ENCODE measurements at regions not wholly inside any gene's neighbourhood (a gene's known extent, or its start where the extent isn't known, plus 50 kb on each side); places are given as distances from the start of the nearest gene placed in this dataset.
A peak's percentile ranks its signal among the peaks of the same experiment; 100 is the strongest.

DNA sequence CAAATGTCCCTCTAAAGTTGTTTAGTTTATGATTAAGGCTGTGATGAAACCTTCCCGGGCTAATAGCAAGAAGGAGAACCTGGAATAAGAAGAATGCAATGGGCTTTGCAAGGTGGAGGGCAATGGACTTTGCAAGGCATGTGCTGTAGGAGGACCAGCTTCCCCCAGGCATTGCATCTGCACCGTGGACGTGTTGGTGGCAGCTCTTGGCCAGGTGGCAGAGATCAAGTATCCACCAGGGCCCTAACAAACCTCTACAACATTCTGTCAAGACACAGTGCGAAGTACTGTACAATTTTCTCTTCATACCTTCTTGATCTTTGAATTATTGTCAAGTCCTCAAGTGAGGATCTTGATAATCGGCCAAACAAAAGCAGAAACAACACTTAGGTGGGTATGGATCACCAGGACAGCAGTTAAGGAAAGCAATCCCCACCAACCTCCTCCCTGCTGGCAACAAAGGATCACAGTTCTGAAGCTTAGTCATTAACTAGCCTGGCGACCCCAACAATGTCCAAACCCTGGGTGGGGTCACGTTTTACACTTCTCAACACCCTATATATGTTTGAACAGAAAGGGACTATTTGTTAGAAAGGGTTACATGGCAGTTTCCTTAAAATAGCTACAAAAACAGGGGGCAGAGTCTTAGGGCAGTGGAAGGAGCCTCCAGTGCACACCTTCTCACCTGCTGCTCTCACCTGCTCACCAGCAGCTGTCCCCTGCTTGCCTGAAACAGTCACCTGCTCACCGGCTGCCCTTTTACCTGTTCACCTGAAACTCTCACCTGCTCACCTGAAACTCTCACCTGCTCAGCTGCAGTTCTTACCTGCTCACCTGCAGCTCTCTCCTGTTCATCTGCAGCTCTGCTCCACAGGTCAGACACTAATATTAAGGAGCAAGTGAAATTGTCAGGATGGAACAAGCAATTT lies 137.9 kb upstream of the LIPC start:
- no peak overlapping the region for H3K4me3 ChIP-seq
- in situ Hi-C loops (cut with MboI; ENCODE audit: low pct_unique_long_range_greater_than_20kb in 2 of 9, low sequenced_read_pairs in 9 of 9, unreplicated experiment in 9 of 9) = no loop called here
- 34 to 100% (median 74%) methylated on average over 1 to 7 of the region's 8 CpGs; no CpG with 5 or more reads in 1 of the 10 experiments for whole genome bisulfite sequencing, 10 experiments
- peak overlapping the region in 1 of 2 donors; percentile 14 for H3K27ac ChIP-seq
- ATAC-seq (replicated peaks in 6 of 8) = no peak
- peaks cover 5 to 19% of the 10 kb centered on the region in 2 donors for H3K4me1 ChIP-seq (replicated peaks in 1 of 2)

DNA sequence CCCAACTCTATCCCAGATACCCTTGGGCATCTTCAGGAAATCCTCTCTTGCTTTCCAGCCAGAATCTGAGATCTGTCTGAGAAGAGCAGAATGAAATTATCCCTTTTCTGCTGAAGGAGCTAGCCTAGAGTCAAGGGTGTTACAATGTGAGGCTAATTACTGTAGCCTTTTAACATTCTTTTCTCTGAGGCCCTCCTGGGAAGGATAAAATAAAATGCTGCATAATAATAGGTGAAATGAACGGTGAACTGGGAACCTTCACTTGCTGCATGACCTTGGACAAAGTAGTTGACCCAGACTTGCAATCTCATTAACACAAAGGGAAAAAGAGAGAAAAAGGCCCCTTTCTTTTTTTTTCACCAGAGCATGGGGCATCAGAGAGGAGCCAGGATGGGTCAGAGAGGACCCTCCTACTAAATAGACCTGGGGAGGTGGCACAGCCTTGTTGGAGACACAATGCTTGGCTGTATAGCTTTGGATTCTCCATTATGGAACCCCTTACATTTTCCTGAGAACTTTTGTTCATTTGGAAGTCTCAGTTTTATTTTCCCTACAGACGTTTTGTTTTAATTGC lies 137.0 kb upstream of the LIPC start:
- in situ Hi-C loops (cut with MboI; ENCODE audit: low pct_unique_long_range_greater_than_20kb in 2 of 9, low sequenced_read_pairs in 9 of 9, unreplicated experiment in 9 of 9) = no loop called here

DNA sequence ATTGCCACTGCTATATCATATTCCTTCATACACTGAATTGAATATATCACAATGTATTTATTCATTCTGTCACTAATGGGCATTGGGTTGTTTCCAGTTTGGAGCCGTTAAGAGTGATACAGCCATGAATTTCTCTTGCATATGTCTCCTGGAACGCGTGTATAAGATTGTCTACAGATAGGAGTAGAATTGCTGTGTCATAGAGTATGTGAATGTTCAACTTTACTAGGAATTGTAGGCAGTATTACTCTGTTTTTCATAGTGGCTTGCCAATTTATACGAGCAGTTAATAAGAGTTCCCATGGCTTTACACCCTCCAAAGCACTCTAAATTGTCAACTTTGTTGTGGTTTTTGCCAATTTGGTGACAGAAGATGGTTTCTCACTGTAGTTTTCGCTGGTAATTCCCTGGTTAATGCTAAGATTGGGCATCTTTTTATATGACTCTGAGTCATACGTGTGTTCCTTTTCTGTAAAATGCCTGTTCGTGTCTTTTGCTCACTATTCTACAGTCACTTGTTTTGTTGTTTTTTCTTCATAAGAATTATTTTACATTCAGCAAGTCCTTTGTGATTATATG lies 136.1 kb upstream of the LIPC start:
- H3K27ac ChIP-seq = no peak overlapping the region
- no peak overlapping the region for H3K4me3 ChIP-seq
- peaks cover 5 to 19% of the 10 kb centered on the region in 2 donors for H3K4me1 ChIP-seq (replicated peaks in 1 of 2)
- no peak for ATAC-seq (replicated peaks in 6 of 8)
- 54 to 96% (median 76%) methylated on average over 2 to 7 of the region's 7 CpGs for WGBS, 10 experiments
- in situ Hi-C loops (cut with MboI; ENCODE audit: low pct_unique_long_range_greater_than_20kb in 2 of 9, low sequenced_read_pairs in 9 of 9, unreplicated experiment in 9 of 9) = no loop called here

More for the DNA sequence above, 137.0 kb upstream of the LIPC start:
- H3K4me1 ChIP-seq (replicated peaks in 1 of 2) = peaks cover 5 to 19% of the 10 kb centered on the region in 2 donors
- WGBS, 10 experiments = 0 to 57% (median 38%) methylated on average over 1 to 2 of the region's 2 CpGs
- H3K4me3 ChIP-seq = no peak overlapping the region
- H3K27ac ChIP-seq = peak overlapping the region in 1 of 2 donors; percentile 14
- ATAC-seq (replicated peaks in 6 of 8) = peak in 3 of 8 experiments; percentile 61 to 81 (median 79)

DNA sequence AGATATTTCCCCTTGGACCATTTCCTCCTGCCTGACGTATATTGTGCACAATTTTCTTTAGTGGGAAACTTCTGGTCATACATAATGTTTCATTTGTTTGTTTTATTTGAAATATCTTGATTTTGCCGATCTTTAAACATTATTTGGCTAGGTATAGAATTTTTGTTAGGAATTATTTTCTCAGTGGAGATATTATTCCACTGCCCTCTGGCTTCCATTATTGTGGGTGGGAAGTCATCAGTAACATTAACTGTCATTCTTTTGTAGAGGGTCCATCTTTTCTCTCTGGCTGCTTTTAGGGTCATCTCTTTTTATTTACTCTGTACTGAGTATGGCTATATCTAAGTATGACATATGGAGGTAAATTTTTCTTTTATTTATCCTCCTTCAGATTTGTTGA lies 135.5 kb upstream of the LIPC start:
- no peak for ATAC-seq (replicated peaks in 6 of 8)
- H3K4me3 ChIP-seq = no peak overlapping the region
- peaks cover 5 to 19% of the 10 kb centered on the region in 2 donors for H3K4me1 ChIP-seq (replicated peaks in 1 of 2)
- WGBS, 10 experiments = 3 to 100% (median 40%) methylated on average over 1 to 2 of the region's 2 CpGs
- in situ Hi-C loops (cut with MboI; ENCODE audit: low pct_unique_long_range_greater_than_20kb in 2 of 9, low sequenced_read_pairs in 9 of 9, unreplicated experiment in 9 of 9) = no loop called here
- no peak overlapping the region for H3K27ac ChIP-seq

DNA sequence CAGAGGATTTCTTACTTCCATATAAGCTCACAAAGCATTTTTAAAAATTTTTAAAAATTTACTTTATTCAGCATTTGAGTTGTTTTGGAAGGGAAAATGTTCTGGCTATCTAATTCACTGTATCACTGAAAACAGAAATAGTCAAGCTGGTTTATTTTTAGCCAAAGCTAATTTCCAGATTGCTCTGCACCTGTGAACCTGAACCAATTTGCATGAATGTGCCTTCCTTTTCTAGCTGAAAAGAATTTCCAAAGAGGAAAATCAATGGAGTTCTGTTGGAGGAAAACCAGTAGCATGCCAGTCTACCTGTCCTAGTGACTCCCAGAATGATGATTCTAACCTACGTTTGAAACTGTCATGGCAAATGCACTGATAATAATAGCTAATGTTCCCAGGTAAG lies 134.2 kb upstream of the LIPC start:
- ATAC-seq (replicated peaks in 6 of 8) = no peak
- H3K27ac ChIP-seq = no peak overlapping the region
- no peak overlapping the region for H3K4me3 ChIP-seq
- peaks cover 5 to 19% of the 10 kb centered on the region in 2 donors for H3K4me1 ChIP-seq (replicated peaks in 1 of 2)
- WGBS, 10 experiments = 75 to 100% (median 89%) methylated on average over 1 of the region's 1 CpG; no CpG with 5 or more reads in 2 of the 10 experiments
- in situ Hi-C loops (cut with MboI; ENCODE audit: low pct_unique_long_range_greater_than_20kb in 2 of 9, low sequenced_read_pairs in 9 of 9, unreplicated experiment in 9 of 9) = no loop called here

DNA sequence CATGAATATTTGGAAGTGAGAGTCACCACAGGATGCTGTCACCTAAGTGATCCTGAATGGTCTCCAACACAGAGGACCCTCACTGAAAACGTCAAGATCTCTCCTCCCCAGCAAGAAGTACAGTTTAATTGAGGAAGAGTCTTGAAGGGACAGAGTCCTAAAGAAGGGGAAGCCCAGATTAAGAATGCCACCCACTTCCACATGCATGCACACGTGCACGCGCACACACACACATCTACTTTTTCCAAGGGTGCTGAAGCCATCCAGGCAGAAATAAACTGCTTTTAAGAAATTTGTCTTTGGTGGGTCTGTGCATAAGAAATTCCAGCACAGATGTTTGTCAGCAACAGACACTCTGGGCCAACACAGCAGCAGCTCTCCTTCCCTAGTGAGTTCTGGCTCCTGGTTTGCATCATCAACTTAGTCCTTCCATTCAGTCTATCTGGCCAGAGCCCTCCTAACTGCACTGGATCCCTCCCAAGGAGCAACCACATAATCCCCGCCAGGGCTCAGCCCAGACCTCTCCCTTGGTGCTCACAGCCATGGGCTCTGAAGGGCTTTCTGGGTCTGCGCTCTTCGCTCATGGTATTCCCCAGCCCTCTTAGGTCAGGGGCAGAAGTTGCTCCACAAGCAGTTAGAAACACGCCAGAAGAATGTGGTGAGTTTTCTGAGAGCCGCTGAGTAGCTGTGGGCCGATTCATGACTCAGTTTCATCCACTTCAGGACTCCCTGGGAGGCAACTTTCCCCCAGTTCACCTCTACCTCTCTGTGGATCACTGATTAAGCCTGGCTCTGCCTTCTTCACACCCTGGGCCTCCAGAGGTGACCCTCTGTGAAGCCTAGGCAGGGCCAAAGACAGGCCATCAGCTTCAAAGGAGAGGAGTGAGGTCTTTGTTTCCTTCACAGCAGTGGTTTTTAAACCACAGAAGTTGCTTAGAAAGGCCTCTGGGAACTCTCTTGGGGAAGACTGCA lies 132.6 kb upstream of the LIPC start:
- peak in 1 of 8 experiments; percentile 67 for ATAC-seq (replicated peaks in 6 of 8)
- Histone ChIP-seq H3K4me1 (replicated peaks in 1 of 2) (peaks cover 4 to 15% of the 10 kb centered on the region in 2 donors), H3K27ac (no peak overlapping the region), H3K4me3 (no peak overlapping the region)
- in situ Hi-C loops (cut with MboI; ENCODE audit: low pct_unique_long_range_greater_than_20kb in 2 of 9, low sequenced_read_pairs in 9 of 9, unreplicated experiment in 9 of 9) = no loop called here
- WGBS, 10 experiments = 25 to 100% (median 70%) methylated on average over 1 to 9 of the region's 10 CpGs; no CpG with 5 or more reads in 2 of the 10 experiments

DNA sequence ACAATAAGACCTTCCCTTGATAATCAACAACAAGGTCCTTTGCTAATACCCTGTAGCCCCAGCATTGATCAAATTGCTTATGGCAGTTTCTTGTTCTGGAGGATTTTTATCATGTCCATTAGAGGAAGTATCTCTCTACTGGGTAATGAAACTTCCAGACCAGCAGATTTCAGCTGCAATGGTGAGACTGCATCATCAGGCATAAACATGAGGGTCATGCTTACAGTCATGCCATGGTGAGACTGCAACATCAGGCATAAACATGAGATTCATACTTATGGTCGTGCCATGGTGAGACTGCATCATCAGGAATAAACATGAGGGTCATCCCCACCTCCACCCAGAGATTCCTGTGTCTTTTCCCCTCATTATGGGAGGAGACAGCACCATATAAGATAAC lies 129.0 kb upstream of the LIPC start:
- no peak overlapping the region for H3K4me3 ChIP-seq
- H3K4me1 ChIP-seq (replicated peaks in 1 of 2) = peaks cover 5 to 17% of the 10 kb centered on the region in 2 donors
- 60 to 89% (median 70%) methylated on average over 1 of the region's 1 CpG; no CpG with 5 or more reads in 6 of the 10 experiments for WGBS, 10 experiments
- in situ Hi-C loops (cut with MboI; ENCODE audit: low pct_unique_long_range_greater_than_20kb in 2 of 9, low sequenced_read_pairs in 9 of 9, unreplicated experiment in 9 of 9) = no loop called here
- ATAC-seq (replicated peaks in 6 of 8) = no peak
- no peak overlapping the region for H3K27ac ChIP-seq

DNA sequence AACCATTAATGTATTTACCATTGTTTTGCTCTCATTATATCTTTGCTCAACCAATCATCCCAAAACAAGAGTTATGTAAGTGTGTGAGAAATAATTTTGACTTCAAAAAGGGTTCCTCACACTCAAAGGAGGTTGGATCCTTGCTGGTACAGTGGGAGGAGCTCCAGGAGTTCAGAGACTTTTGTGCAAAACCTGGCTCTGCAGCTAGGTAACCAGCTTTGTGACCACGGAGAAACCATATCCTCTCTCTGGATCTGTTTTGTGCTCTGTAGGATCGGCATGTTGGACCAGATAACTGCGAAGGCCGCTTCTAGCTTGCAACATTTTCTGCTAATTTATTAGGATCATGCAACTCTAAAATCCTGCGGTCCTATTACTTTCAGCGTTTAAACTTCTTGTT lies 128.6 kb upstream of the LIPC start:
- ATAC-seq (replicated peaks in 6 of 8) = no peak
- 67 to 97% (median 88%) methylated on average over 1 to 6 of the region's 6 CpGs for WGBS, 10 experiments

DNA sequence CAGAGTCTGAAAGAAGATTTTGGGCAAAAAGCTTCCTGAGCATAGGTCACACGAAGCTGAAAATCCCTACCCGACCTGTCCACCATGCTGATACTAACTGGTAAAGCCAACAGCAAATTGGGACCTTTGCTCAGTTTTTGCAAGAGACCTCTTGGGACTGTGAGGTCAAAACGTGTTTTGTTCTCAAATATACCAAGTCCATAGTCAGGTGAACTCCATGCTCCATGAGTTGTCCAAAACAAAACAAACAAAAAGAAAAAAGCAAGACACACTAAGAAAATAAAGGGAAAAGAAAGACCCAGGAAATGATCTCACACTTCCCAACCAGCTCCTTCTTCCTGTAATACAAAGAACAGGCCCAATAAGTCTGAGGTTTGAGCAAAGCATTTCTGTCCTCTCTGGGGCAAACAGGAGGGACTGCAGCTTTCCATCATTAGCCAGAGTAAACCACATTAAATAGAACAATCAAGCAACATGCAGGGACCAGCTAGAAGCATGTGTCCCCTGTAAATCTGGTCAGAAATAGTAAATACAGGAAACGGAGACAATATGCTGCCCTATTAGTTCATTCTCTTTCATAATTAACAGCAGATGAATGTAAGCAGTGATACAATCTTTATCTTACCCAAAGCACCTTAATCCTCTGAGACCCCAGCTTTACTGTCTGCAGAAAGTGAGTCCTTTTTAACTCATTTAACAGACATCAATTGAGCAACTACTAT lies 125.0 kb upstream of the LIPC start:
- peaks cover 5 to 17% of the 10 kb centered on the region in 2 donors for H3K4me1 ChIP-seq (replicated peaks in 1 of 2)
- WGBS, 10 experiments = 40 to 80% (median 74%) methylated on average over 1 to 4 of the region's 4 CpGs
- no peak overlapping the region for H3K4me3 ChIP-seq
- H3K27ac ChIP-seq = no peak overlapping the region
- peak in 3 of 8 experiments; percentile 15 to 73 (median 31) for ATAC-seq (replicated peaks in 6 of 8)
- in situ Hi-C loops (cut with MboI; ENCODE audit: low pct_unique_long_range_greater_than_20kb in 2 of 9, low sequenced_read_pairs in 9 of 9, unreplicated experiment in 9 of 9) = no loop called here

More for the DNA sequence above, 128.6 kb upstream of the LIPC start:
- peaks cover 5 to 17% of the 10 kb centered on the region in 2 donors for H3K4me1 ChIP-seq (replicated peaks in 1 of 2)
- no peak overlapping the region for H3K4me3 ChIP-seq
- H3K27ac ChIP-seq = no peak overlapping the region
- in situ Hi-C loops (cut with MboI; ENCODE audit: low pct_unique_long_range_greater_than_20kb in 2 of 9, low sequenced_read_pairs in 9 of 9, unreplicated experiment in 9 of 9) = no loop called here

DNA sequence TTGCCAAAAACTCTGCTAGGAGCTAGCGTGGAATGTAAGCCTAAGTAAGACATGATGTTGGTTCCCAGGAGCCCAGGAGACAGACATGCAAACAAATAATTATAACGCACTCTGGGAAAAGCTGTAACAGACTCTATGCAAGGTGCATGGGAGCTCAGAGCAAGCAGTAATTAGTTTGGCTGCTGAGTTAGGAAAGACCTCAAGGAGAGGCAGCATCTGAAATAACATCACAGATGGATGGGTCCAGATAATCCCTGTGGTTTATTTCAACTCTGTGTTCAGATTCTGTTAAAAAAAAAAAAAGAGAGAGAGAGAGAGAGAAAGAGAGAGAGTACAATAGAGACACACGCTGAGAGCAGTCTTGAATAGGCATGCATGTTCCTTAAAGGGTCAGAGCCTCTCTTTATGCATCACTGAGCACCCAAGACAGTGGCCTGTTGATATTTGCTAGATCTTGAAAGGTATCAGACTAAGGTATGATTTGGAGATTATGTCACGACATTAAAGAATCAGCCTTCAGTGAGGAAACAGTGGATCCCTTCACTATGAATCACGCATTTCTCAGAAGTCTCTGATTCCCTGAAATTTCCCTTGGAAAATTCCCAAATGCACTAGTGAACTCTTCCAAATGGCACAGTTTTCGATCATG lies 124.4 kb upstream of the LIPC start:
- peak; percentile 38 to 91 (median 50) for ATAC-seq (replicated peaks in 6 of 8)
- Histone ChIP-seq H3K4me3 (no peak overlapping the region), H3K4me1 (replicated peaks in 1 of 2) (peaks cover 5 to 17% of the 10 kb centered on the region in 2 donors), H3K27ac (no peak overlapping the region)
- in situ Hi-C loops (cut with MboI; ENCODE audit: low pct_unique_long_range_greater_than_20kb in 2 of 9, low sequenced_read_pairs in 9 of 9, unreplicated experiment in 9 of 9) = no loop called here
- WGBS, 10 experiments = 10 to 66% (median 46%) methylated on average over 2 to 6 of the region's 6 CpGs; no CpG with 5 or more reads in 2 of the 10 experiments

DNA sequence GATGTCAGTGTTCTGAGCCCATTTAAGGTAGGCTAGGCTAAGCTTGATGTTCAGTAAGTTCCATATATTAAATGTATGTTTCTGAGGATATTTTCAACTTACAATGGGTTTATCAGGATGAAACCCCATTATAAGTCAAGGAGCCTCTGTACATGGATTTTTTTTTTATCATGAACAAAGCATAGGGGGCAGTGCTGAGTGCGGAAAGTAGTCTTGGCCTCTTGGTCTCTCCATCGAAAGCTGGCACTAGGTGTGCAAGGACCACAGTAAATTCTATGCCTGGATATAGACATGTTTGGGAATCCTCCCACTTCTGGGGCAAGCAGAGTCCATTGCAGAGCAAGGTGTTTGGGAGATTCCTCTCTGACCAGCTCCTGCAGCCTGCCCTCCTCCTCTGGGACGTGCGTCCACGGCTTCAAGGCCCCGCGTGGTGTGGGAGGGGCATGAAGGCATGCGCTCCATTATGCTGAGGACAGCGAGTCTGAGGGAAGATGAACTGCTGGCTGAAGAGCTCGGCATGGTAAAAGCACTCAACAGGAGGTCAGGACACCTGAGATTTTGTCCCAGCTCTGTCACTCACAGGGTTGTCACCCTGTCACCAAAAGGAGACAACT lies 122.9 kb upstream of the LIPC start:
- Histone ChIP-seq H3K4me1 (replicated peaks in 1 of 2) (peaks cover 5 to 17% of the 10 kb centered on the region in 2 donors), H3K27ac (no peak overlapping the region), H3K4me3 (no peak overlapping the region)
- no peak for ATAC-seq (replicated peaks in 6 of 8)
- WGBS, 10 experiments = 90 to 100% (median 93%) methylated on average over 1 to 7 of the region's 10 CpGs; no CpG with 5 or more reads in 5 of the 10 experiments
- in situ Hi-C loops (cut with MboI; ENCODE audit: low pct_unique_long_range_greater_than_20kb in 2 of 9, low sequenced_read_pairs in 9 of 9, unreplicated experiment in 9 of 9) = no loop called here
